ENCODE measurements at regions not wholly inside any gene's neighbourhood (a gene's known extent, or its start where the extent isn't known, plus 50 kb on each side); places are given as distances from the start of the nearest gene placed in this dataset.

GRCh38 chr11:10641912-10642697 is 51.5 kb downstream of the IRAG1 start:
- DNase-seq (no peak), ATAC-seq (no peak)
- H3K27me3 Mint-ChIP-seq: peaks cover 7% of the 10 kb centered on the region
- no peak overlapping the region for H3K4me3 Mint-ChIP-seq
- H3K27ac Mint-ChIP-seq: no peak overlapping the region
- CTCF ChIA-PET: interaction anchor here (0.8 to 2.6 kb wide), 2 partner anchors 12 kb away, joined by 3 to 9 read pairs; no protein-coding TSS in a partner anchor
- peaks cover 1% of the 10 kb centered on the region for H3K4me1 Mint-ChIP-seq
- no peaks in the 10 kb centered on the region for H3K9me3 Mint-ChIP-seq (ENCODE audit: low read depth)
- no peaks in the 10 kb centered on the region for H3K36me3 Mint-ChIP-seq

GRCh38 chr11:10641177-10641911 is 52.2 kb downstream of the IRAG1 start:
- Mint-ChIP-seq H3K27ac (no peak overlapping the region), H3K4me1 (no peaks in the 10 kb centered on the region), H3K36me3 (no peaks in the 10 kb centered on the region), H3K27me3 (peaks cover 7% of the 10 kb centered on the region), H3K9me3 (ENCODE audit: low read depth) (no peaks in the 10 kb centered on the region), H3K4me3 (no peak overlapping the region)
- ATAC-seq (no peak), DNase-seq (no peak)
- CTCF ChIA-PET: no interaction called here

GRCh38 chr11:10640308-10640707 is 53.2 kb downstream of the IRAG1 start:
- Mint-ChIP-seq H3K36me3 (no peaks in the 10 kb centered on the region), H3K27ac (no peak overlapping the region), H3K4me3 (no peak overlapping the region), H3K27me3 (peaks cover 13% of the 10 kb centered on the region), H3K4me1 (no peaks in the 10 kb centered on the region), H3K9me3 (ENCODE audit: low read depth) (no peaks in the 10 kb centered on the region)
- CTCF ChIA-PET: interaction anchor here (1.0 kb wide), 1 partner anchor 227 kb away, joined by 3 read pairs; no protein-coding TSS in a partner anchor
- no peak for DNase-seq
- no peak for ATAC-seq

- Mint-ChIP-seq H3K27me3 (peaks cover 15% of the 10 kb centered on the region), H3K9me3 (ENCODE audit: low read depth) (no peaks in the 10 kb centered on the region)
Observed at GRCh38 chr11:10639350-10639749, 54.2 kb downstream of the IRAG1 start.

GRCh38 chr11:10638316-10638925 is 55.1 kb downstream of the IRAG1 start:
- H3K36me3 Mint-ChIP-seq: no peaks in the 10 kb centered on the region
- no peak for DNase-seq
- CTCF ChIA-PET: no interaction called here
- no peaks in the 10 kb centered on the region for H3K9me3 Mint-ChIP-seq (ENCODE audit: low read depth)
- no peak for ATAC-seq
- H3K27me3 Mint-ChIP-seq: peaks cover 15% of the 10 kb centered on the region
- no peak overlapping the region for H3K4me3 Mint-ChIP-seq
- no peaks in the 10 kb centered on the region for H3K4me1 Mint-ChIP-seq
- no peak overlapping the region for H3K27ac Mint-ChIP-seq

More at GRCh38 chr11:10639350-10639749, 54.2 kb downstream of the IRAG1 start:
- H3K4me1 Mint-ChIP-seq: no peaks in the 10 kb centered on the region
- CTCF ChIA-PET: no interaction called here
- H3K4me3 Mint-ChIP-seq: no peak overlapping the region
- no peak for ATAC-seq
- no peak for DNase-seq
- H3K36me3 Mint-ChIP-seq: no peaks in the 10 kb centered on the region
- H3K27ac Mint-ChIP-seq: no peak overlapping the region

- H3K4me1 Mint-ChIP-seq: no peaks in the 10 kb centered on the region
- CTCF ChIA-PET: no interaction called here
- ATAC-seq: no peak
- H3K27me3 Mint-ChIP-seq: peaks cover 15% of the 10 kb centered on the region
- DNase-seq: no peak
- H3K36me3 Mint-ChIP-seq: no peaks in the 10 kb centered on the region
- no peak overlapping the region for H3K4me3 Mint-ChIP-seq
- H3K9me3 Mint-ChIP-seq (ENCODE audit: low read depth): no peaks in the 10 kb centered on the region
- no peak overlapping the region for H3K27ac Mint-ChIP-seq
Observed at GRCh38 chr11:10637731-10638151, 55.8 kb downstream of the IRAG1 start.

GRCh38 chr11:10634407-10634806 is 59.1 kb downstream of the IRAG1 start:
- no peaks in the 10 kb centered on the region for H3K4me1 Mint-ChIP-seq
- peaks cover 18% of the 10 kb centered on the region for H3K27me3 Mint-ChIP-seq
- no peaks in the 10 kb centered on the region for H3K36me3 Mint-ChIP-seq
- ATAC-seq (no peak), DNase-seq (peak; percentile 15)
- H3K27ac Mint-ChIP-seq: no peak overlapping the region
- CTCF ChIA-PET: interaction anchor here (1.2 kb wide), 1 partner anchor 20 kb away, joined by 3 read pairs; no protein-coding TSS in a partner anchor
- H3K9me3 Mint-ChIP-seq (ENCODE audit: low read depth): no peaks in the 10 kb centered on the region
- H3K4me3 Mint-ChIP-seq: no peak overlapping the region

GRCh38 chr11:10633261-10633660 is 60.3 kb downstream of the IRAG1 start:
- no peaks in the 10 kb centered on the region for H3K36me3 Mint-ChIP-seq
- H3K27me3 Mint-ChIP-seq: peaks cover 15% of the 10 kb centered on the region
- CTCF ChIA-PET: interaction anchor here (0.9 kb wide), 1 partner anchor 9 kb away, joined by 3 read pairs; no protein-coding TSS in a partner anchor
- DNase-seq (peak; percentile 21), ATAC-seq (no peak)
- H3K9me3 Mint-ChIP-seq (ENCODE audit: low read depth): no peaks in the 10 kb centered on the region
- no peaks in the 10 kb centered on the region for H3K4me1 Mint-ChIP-seq
- no peak overlapping the region for H3K4me3 Mint-ChIP-seq
- H3K27ac Mint-ChIP-seq: no peak overlapping the region

- Mint-ChIP-seq H3K27me3 (peaks cover 14% of the 10 kb centered on the region), H3K9me3 (ENCODE audit: low read depth) (no peaks in the 10 kb centered on the region), H3K4me3 (no peak overlapping the region), H3K36me3 (no peaks in the 10 kb centered on the region), H3K27ac (no peak overlapping the region), H3K4me1 (no peaks in the 10 kb centered on the region)
- ATAC-seq (no peak), DNase-seq (peak; percentile 11)
- CTCF ChIA-PET: no interaction called here
Observed at GRCh38 chr11:10632483-10632882, 61.1 kb downstream of the IRAG1 start.

GRCh38 chr11:10631761-10632160 is 61.8 kb downstream of the IRAG1 start:
- no peak overlapping the region for H3K4me3 Mint-ChIP-seq
- peak overlapping the region; percentile 25 for H3K27ac Mint-ChIP-seq
- CTCF ChIA-PET: interaction anchor here (1.3 to 1.5 kb wide), 2 partner anchors 23 to 91 kb away, joined by 3 to 4 read pairs; partner anchors contain the start of gene RNF141
- ATAC-seq (no peak), DNase-seq (peak; percentile 14)
- no peaks in the 10 kb centered on the region for H3K9me3 Mint-ChIP-seq (ENCODE audit: low read depth)
- H3K36me3 Mint-ChIP-seq: no peaks in the 10 kb centered on the region
- no peaks in the 10 kb centered on the region for H3K4me1 Mint-ChIP-seq
- peaks cover 14% of the 10 kb centered on the region for H3K27me3 Mint-ChIP-seq

- Mint-ChIP-seq H3K27me3 (peaks cover 5% of the 10 kb centered on the region), H3K4me1 (no peaks in the 10 kb centered on the region), H3K9me3 (ENCODE audit: low read depth) (no peaks in the 10 kb centered on the region), H3K36me3 (no peaks in the 10 kb centered on the region), H3K4me3 (no peak overlapping the region), H3K27ac (no peak overlapping the region)
- DNase-seq (peak; percentile 28), ATAC-seq (no peak)
- CTCF ChIA-PET: interaction anchor here (1.7 kb wide), 1 partner anchor 13 kb away, joined by 3 read pairs; no protein-coding TSS in a partner anchor
Observed at GRCh38 chr11:10629411-10630002, 61.0 kb upstream of the LYVE1 start.

- H3K27me3 Mint-ChIP-seq: peaks cover 5% of the 10 kb centered on the region
- CTCF ChIA-PET: interaction anchor here (1.7 kb wide), 1 partner anchor 14 kb away, joined by 3 read pairs; no protein-coding TSS in a partner anchor
- no peaks in the 10 kb centered on the region for H3K9me3 Mint-ChIP-seq (ENCODE audit: low read depth)
- no peak for ATAC-seq
- no peak overlapping the region for H3K4me3 Mint-ChIP-seq
- no peaks in the 10 kb centered on the region for H3K36me3 Mint-ChIP-seq
- H3K4me1 Mint-ChIP-seq: peaks cover 3% of the 10 kb centered on the region
- DNase-seq: peak; percentile 36
- H3K27ac Mint-ChIP-seq: no peak overlapping the region
Observed at GRCh38 chr11:10628508-10629236, 60.2 kb upstream of the LYVE1 start.
